HL-60 (cell line): ENCODE measurements at regions not wholly inside any gene's neighbourhood (a gene's known extent, or its start where the extent isn't known, plus 50 kb on each side); places are given as distances from the start of the nearest gene placed in this dataset.

Experiments used
- DNase-seq, 2 experiments: peaks; one replicate each; pipeline ENCODE4 v3.0.0-alpha.2; 2010 to 2020; ENCODE audit warnings: low read depth in 1 of 2, low spot score in 1 of 2
- H3K27ac ChIP-seq: fragments of 250-450 bp; sonication (Bioruptor Pico); replicated peaks from 2 replicates; pipeline ENCODE4 v1.5.1; 2020; ENCODE audit warnings: mild to moderate bottlenecking, moderate library complexity
- H3K27me3 ChIP-seq: fragments of 250-450 bp; sonication (Bioruptor Pico); 2 replicates; pipeline ENCODE4 v1.5.1; 2021; ENCODE audit warnings: mild to moderate bottlenecking, moderate library complexity; ENCODE audit not compliant: insufficient read depth, poor library complexity, severe bottlenecking
- H3K4me3 ChIP-seq: replicated peaks from 2 replicates; pipeline ENCODE4 v1.5.1; 2011; ENCODE audit warnings: mild to moderate bottlenecking, control low read depth, low read length; ENCODE audit not compliant: insufficient read depth
- GABPA ChIP-seq: IDR thresholded peaks from 2 replicates; pipeline ENCODE4 v1.6.1; 2012; ENCODE audit warnings: low read depth
- POLR2AphosphoS5 ChIP-seq: IDR thresholded peaks from 2 replicates; pipeline ENCODE4 v1.6.1; 2012; ENCODE audit warnings: low read depth
- SPI1 ChIP-seq: IDR thresholded peaks from 2 replicates; pipeline ENCODE4 v1.6.1; 2012; ENCODE audit warnings: low read depth, mild to moderate bottlenecking, borderline replicate concordance
- TF ChIP-seq, protein P1 (sequence below): IDR thresholded peaks from one replicate; pipeline ENCODE4 v1.5.1; 2011; ENCODE audit warnings: low read length, control low read depth, inconsistent platforms; ENCODE audit not compliant: insufficient read depth
- TF ChIP-seq, protein P2 (sequence below): IDR thresholded peaks from 2 replicates; pipeline ENCODE4 v1.6.1; 2012; ENCODE audit warnings: low read depth; ENCODE audit not compliant: insufficient replicate concordance

DNA sequence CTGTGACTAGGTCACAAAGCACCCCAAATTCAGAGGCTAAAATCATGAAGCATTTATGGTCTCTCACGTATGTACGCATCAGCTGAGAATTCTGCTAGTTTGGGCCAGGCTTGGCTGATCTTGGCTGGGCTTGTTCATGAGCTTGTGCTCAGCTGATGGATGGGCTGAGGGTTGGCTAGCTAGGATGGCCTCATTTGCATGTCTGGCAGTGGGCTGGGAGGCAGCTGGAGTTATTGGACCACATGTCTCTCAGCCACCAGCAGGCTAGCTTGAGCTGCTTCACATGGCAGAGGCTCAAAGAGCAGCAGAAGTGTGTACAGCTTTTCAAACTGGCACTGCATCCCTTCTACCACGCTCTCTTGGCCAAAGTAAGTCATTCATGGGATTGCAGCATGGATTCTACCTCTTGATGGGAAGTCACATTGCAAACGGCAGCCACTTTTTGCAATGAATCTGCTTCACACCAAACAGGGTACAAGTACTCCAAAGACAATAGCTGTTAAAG, 770.3 kb downstream of the TYW1 start:
- H3K27me3 ChIP-seq = no peaks in the 10 kb centered on the region
- no peak overlapping the region for H3K4me3 ChIP-seq
- no peak for TF ChIP-seq SPI1
- no peak for DNase-seq
- H3K27ac ChIP-seq = no peak overlapping the region

DNA sequence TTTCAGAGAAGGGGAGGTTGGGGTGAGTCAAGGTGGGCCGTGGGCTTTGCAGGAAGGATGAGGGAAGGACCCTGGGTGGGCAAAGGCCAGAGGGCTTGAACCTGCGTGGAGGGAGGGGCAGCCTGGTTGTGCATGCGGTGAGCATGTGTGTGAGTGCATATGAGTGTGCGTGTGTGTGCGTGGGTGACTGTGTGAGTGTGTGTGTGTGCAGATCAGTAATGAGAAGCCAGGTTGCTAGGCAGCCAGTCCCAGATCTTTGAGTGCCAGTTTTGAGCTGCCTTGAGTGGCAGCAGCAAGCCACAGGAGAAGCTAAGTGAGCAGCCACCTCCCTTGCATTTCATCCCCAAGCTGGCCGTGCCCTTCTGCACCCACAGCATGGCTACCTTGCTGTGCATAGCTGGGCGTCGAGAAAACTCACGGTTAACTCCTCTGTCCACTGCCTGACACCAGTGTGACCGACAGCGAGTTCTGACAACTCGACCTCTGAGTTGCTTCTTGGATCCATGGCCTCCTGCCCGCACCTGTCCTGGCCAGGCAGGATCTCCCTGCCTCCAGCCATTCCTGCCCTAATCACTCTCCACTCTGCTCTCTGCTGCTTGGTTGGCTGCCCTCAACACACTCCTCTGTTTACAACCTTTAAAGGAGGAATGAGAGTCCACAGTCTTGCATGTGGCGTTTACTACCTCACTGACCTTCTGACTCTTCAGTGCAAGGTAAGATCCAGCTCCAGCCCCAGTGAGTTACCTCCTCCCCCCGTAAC, 775.4 kb downstream of the TYW1 start:
- DNase-seq = no peak
- no peaks in the 10 kb centered on the region for H3K27me3 ChIP-seq
- no peak overlapping the region for H3K27ac ChIP-seq
- H3K4me3 ChIP-seq = no peak overlapping the region
- TF ChIP-seq, protein P1, sequence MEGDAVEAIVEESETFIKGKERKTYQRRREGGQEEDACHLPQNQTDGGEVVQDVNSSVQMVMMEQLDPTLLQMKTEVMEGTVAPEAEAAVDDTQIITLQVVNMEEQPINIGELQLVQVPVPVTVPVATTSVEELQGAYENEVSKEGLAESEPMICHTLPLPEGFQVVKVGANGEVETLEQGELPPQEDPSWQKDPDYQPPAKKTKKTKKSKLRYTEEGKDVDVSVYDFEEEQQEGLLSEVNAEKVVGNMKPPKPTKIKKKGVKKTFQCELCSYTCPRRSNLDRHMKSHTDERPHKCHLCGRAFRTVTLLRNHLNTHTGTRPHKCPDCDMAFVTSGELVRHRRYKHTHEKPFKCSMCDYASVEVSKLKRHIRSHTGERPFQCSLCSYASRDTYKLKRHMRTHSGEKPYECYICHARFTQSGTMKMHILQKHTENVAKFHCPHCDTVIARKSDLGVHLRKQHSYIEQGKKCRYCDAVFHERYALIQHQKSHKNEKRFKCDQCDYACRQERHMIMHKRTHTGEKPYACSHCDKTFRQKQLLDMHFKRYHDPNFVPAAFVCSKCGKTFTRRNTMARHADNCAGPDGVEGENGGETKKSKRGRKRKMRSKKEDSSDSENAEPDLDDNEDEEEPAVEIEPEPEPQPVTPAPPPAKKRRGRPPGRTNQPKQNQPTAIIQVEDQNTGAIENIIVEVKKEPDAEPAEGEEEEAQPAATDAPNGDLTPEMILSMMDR = no peak
- no peak for TF ChIP-seq SPI1
- TF ChIP-seq, protein P2, sequence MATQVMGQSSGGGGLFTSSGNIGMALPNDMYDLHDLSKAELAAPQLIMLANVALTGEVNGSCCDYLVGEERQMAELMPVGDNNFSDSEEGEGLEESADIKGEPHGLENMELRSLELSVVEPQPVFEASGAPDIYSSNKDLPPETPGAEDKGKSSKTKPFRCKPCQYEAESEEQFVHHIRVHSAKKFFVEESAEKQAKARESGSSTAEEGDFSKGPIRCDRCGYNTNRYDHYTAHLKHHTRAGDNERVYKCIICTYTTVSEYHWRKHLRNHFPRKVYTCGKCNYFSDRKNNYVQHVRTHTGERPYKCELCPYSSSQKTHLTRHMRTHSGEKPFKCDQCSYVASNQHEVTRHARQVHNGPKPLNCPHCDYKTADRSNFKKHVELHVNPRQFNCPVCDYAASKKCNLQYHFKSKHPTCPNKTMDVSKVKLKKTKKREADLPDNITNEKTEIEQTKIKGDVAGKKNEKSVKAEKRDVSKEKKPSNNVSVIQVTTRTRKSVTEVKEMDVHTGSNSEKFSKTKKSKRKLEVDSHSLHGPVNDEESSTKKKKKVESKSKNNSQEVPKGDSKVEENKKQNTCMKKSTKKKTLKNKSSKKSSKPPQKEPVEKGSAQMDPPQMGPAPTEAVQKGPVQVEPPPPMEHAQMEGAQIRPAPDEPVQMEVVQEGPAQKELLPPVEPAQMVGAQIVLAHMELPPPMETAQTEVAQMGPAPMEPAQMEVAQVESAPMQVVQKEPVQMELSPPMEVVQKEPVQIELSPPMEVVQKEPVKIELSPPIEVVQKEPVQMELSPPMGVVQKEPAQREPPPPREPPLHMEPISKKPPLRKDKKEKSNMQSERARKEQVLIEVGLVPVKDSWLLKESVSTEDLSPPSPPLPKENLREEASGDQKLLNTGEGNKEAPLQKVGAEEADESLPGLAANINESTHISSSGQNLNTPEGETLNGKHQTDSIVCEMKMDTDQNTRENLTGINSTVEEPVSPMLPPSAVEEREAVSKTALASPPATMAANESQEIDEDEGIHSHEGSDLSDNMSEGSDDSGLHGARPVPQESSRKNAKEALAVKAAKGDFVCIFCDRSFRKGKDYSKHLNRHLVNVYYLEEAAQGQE = no peak
- no peak for TF ChIP-seq POLR2AphosphoS5
- TF ChIP-seq GABPA = no peak

DNA sequence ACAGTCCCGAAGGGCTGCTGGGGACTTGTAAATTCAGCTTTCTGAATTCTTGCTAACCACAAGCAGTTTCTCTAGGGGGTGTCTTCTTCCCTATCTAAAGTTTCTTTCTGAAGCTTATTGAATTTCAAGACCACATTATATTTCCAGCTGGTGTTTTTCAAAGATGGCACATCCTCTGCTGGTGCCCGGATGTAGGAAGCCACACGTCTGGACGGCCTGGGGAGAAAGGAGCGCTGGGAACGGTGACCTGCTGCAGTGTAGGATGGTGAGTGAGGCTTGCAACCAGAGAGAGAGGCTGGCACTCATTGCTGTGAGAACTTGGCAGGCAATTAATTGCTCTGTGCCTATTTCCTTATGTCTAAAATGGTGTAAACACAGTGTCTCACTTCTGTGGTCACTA, 776.4 kb downstream of the TYW1 start:
- no peak overlapping the region for H3K27ac ChIP-seq
- TF ChIP-seq GABPA = no peak
- TF ChIP-seq, protein P1 = no peak
- no peaks in the 10 kb centered on the region for H3K27me3 ChIP-seq
- H3K4me3 ChIP-seq = no peak overlapping the region
- no peak for DNase-seq

DNA sequence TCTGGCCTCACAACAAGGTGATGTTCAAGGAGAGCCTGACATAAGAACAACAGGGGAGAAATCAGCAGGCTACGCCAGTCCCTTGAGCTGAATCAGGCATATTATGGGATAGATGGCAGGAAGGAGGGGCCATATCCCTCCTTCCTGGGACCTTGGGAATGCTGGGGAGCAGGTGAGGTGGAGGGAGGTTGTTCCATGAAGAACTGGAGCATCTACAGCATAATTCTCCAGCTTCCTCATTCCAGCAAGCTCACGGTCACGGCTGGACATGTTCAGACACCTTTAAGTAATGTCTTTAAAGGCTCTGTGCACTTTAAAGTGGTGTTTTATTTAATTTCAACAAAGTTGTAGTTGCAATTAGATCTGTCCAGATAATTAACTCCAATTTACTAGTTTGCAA, 780.5 kb downstream of the TYW1 start:
- Histone ChIP-seq H3K4me3 (no peak overlapping the region), H3K27me3 (no peaks in the 10 kb centered on the region), H3K27ac (no peak overlapping the region)
- TF ChIP-seq, protein P2 = no peak
- TF ChIP-seq GABPA = no peak
- no peak for DNase-seq

DNA sequence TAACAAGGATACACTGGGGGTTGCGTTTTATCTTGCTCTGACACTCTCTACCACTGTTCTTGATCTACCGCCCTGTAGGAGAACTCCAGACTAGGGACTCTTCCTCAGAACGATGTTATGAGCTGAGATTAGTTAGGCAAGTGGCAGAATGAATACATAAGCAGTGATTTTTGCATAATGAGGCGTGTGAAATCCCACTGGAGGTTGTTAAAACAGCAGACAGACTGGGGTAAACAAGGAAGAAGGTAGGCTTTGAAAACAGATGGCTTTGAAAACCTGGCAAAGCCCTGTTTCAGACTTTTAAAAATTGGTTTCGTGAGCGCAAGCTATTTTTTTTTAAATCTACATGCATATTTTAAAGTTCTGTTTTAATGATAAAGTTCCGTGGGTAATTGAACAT, 785.2 kb downstream of the TYW1 start:
- no peak for DNase-seq
- no peak overlapping the region for H3K27ac ChIP-seq
- TF ChIP-seq GABPA (no peak), SPI1 (no peak), POLR2AphosphoS5 (no peak)
- TF ChIP-seq, protein P2 = no peak
- TF ChIP-seq, protein P1 = no peak
- H3K4me3 ChIP-seq = no peak overlapping the region
- no peaks in the 10 kb centered on the region for H3K27me3 ChIP-seq
